Adipocyte (in vitro differentiated cells): ENCODE measurements at regions not wholly inside any gene's neighbourhood (a gene's known extent, or its start where the extent isn't known, plus 50 kb on each side); places are given as distances from the start of the nearest gene placed in this dataset.

ENCODE experiments used
- DNase-seq: peaks from one replicate; pipeline ENCODE4 v3.0.0-alpha.2; 2015; ENCODE audit warnings: low read depth
- H3K27me3 ChIP-seq: replicated peaks from 2 replicates; pipeline ENCODE4 v1.7.0; 2013; ENCODE audit warnings: mild to moderate bottlenecking, low read length, moderate library complexity; ENCODE audit not compliant: control insufficient read depth, insufficient read depth
- H3K36me3 ChIP-seq: 2 replicates; pipeline ENCODE4 v1.7.0; 2013; ENCODE audit warnings: low read length, mild to moderate bottlenecking, moderate library complexity; ENCODE audit not compliant: control insufficient read depth, insufficient read depth, severe bottlenecking
- H3K4me1 ChIP-seq: 2 replicates; pipeline ENCODE4 v1.7.0; 2013; ENCODE audit warnings: mild to moderate bottlenecking, low read length, moderate library complexity; ENCODE audit not compliant: control insufficient read depth, insufficient read depth
- H3K4me3 ChIP-seq: 2 replicates; pipeline ENCODE4 v1.7.0; 2013; ENCODE audit warnings: mild to moderate bottlenecking, low read length, moderate library complexity
- H3K9ac ChIP-seq: 2 replicates; pipeline ENCODE4 v1.7.0; 2013; ENCODE audit warnings: mild to moderate bottlenecking, low read length, moderate library complexity
- H3K9me3 ChIP-seq: 2 replicates; pipeline ENCODE4 v1.7.0; 2013; ENCODE audit warnings: mild to moderate bottlenecking, low read length, moderate library complexity; ENCODE audit not compliant: control insufficient read depth

DNA sequence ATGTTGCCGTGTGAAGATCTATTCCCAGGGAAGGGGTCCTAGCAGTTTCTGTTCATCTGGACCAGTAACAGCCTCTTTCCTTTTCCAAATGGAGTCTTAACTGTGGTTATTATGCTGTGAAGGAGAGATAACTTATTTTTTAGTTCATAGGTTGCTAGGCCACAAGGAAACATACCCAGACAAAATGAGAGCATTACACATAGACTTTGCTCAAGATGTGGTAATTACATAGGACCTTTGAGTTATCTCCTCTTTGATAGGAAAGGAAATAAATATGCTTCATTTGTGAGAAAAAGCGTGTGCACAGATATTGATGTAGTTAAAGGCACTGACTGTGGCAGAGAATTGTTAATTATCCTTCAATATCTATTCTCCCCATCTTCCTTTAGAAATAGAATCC is 52.5 kb upstream of the SNX2 start:
- Histone ChIP-seq H3K9me3 (no peaks in the 10 kb centered on the region), H3K36me3 (no peaks in the 10 kb centered on the region), H3K9ac (no peak overlapping the region), H3K4me1 (peaks cover 24% of the 10 kb centered on the region), H3K4me3 (no peak overlapping the region), H3K27me3 (no peaks in the 10 kb centered on the region)
- DNase-seq = no peak

DNA sequence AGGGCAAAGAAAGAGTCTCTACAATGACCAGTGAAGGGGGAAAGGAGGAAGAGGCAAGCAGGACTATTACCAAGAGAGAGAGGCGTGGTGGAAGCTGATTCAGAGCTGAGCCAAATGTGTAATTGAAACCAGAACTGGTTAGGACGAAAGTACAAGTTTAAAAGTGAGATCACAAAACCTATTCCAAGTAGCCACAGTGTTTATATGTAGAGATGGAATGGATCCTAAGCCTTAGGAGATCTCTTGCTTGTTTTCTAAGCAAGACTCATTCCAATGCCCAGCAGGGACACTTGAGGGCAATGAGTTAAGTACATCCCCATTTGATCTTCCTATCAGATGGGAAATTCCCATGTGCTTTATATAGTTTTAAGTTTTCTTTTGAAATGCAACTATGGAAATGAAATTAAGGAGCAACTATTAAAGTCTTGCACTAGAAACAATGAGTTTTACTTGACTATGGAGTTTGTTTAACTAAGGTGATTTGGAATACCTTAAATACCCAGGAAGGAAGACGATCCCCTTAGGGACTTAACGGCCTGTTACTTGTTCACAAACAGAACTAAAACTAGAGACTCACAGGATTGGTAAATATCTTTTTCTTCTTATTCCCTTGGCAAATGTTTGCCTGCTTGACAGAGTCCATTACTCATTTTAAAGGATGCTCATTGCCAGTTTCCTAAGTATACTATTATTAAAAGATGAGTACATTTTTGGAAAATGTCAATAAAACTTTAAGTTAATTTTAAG is 51.1 kb upstream of the SNX2 start:
- DNase-seq = peak; percentile 89
- Histone ChIP-seq H3K27me3 (no peaks in the 10 kb centered on the region), H3K36me3 (no peaks in the 10 kb centered on the region), H3K4me1 (peaks cover 28% of the 10 kb centered on the region), H3K4me3 (peak overlapping the region; percentile 48), H3K9me3 (no peaks in the 10 kb centered on the region), H3K9ac (no peak overlapping the region)
